ENCODE measurements at regions not wholly inside any gene's neighbourhood (a gene's known extent, or its start where the extent isn't known, plus 50 kb on each side); places are given as distances from the start of the nearest gene placed in this dataset.

DNA sequence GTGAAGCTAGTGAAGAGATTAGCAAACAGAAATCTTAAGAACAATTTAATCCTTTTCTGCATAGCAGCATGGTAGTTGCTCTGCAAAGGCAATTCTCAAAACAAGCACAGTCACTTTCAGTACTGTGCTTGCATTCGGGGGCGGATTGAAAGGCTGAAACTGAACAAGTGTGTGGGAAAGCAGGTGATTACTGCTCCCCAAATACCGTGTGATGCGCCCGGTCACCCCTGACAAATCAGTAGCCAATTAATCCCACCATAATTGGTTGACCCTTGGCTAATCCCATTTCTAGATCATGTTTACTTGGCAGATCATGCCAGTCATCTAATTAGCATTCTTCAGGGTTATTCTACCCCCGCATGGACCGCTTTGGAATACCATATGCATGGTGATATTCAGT, 76.5 kb upstream of the ADRB1 start:
- DNase-seq (ENCODE audit: low read depth in 2 of 2): no peak

DNA sequence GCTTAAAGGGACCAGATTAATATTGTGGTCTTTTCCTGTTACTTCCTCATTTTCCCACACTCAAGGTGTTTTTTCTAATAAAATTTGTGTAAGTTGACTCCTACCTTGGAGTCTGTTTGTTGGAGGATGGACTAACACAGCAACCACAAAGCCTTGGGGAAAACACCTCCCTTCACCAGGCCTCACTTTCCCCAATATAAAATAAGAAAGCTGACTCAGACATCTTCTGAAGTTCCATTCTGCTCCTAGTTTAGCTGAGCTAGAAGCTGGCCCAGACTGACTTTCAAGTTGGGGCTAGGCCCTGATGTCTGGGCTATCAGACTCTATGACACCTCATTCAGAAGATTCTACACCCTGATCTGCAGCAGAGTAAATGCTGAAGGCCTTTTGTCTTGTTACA, 73.0 kb upstream of the ADRB1 start:
- DNase-seq (ENCODE audit: low read depth in 2 of 2): no peak

DNA sequence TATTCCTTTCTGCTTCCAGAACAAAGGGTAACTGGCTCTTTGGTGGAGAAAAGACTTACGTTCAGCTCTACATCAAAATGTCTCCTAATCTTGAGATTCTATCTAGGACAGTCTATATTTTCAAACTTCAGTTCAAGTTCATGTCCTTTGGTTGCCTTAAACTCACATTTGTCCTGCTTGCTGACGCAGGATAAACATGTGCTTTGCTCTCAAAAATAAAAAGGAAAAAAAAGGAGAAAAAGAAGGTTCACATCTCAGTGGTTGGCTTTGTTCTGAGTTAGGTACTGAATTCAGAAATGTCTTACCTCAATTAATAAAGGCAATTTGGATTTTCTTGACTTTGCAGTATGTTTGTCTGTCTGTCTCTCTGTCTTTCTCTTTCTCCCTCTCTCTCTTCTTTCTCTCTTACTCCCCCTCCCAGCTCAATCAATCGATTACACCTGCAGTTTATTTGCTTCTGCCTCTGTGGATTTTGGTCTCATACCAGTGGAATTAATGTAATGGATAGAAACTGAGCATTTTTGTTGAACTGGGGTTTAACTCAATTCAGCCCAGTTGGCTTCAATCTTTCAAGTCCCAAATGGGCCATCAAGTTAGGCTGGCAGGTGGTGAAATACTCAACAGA, 72.2 kb upstream of the ADRB1 start:
- no peak for DNase-seq (ENCODE audit: low read depth in 2 of 2)

DNA sequence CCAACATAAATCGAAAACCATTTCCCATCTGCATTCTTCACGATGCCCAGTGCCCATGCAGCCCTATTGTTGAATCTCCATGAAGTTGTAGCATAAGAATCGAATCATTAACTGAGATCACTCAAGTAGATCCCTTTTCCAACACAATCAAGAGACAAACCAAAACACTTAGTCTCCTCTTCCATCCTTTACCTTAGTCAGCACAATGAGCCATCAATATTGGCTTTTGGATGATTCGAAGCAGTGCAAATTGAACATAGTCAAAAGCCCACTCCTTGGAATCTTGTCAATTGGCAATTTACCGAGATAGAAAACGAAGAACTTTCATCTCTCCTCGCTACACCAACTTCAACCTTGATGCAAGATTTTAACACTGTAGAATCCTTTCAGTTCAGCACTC, 66.5 kb upstream of the ADRB1 start:
- DNase-seq (ENCODE audit: low read depth in 2 of 2): no peak

DNA sequence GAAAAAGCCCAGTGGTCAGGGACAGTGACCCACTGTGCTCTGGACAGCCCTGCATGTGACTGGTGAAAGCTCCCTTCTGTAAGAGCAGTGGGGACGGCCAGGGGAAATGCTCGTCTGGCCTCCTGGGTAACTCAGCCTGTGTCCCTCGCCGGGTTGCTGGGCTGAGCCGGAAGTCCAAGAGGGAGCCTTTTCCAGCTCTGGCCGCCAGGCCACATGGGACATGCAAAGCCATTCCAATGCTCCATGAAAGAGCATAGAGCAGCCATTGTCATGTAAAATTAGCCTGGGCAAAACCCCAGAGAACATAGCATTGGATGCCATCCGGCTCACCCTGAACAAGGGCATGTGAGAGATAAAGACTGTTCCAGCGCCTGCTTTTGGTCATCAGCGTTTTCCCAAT, 64.9 kb upstream of the ADRB1 start:
- no peak for DNase-seq (ENCODE audit: low read depth in 2 of 2)

DNA sequence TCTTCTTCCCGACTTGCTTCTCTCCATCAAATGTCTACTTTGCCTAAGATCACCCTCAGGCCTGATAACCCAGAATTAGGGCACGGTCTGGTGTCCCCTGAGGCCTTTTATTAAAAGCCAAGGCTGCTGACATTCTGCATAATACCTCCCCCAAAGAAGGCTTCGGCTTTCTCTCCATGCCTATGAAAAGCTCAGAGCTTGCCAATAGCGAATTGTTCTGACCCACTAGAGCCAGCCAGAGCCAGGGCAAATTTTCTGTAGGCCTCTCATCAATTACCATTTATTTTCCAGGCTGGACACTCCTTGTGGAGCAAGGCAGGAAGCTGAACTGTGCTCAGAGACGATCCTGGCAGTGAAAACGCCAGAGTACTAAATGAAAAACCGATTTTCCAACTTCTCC, 64.3 kb upstream of the ADRB1 start:
- no peak for DNase-seq (ENCODE audit: low read depth in 2 of 2)

DNA sequence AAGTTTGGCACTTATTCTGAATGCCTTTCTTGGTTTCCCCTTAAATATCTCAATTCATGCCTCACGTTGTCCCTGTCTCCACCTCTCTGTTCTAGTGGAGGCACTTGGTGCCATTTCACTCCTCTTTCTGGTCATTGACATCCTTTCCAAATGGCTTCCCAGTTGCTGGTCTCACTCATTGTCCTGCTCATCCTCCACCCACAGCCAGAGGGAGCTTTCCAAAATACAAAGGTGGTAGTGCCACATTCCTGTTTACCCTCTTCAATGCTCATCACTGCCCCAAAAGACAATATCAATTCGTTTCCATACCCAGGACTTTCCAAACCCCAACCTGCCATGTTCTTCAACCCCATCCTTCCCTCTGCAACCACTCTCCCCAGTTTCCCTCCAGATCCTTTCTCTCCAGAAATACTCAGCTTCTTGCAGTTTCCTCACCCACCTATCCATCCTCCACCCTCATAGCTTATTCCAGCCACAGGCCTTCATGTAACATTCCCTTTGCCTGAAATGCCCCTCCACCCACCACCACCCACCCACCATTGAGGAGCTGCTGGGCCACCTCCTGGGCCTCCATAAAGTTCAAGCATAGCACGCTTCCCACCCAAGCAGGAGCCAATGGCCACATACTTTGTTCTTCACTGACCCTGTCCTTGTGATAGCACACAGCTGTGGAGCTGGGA, 63.1 kb upstream of the ADRB1 start:
- DNase-seq (ENCODE audit: low read depth in 2 of 2): no peak

DNA sequence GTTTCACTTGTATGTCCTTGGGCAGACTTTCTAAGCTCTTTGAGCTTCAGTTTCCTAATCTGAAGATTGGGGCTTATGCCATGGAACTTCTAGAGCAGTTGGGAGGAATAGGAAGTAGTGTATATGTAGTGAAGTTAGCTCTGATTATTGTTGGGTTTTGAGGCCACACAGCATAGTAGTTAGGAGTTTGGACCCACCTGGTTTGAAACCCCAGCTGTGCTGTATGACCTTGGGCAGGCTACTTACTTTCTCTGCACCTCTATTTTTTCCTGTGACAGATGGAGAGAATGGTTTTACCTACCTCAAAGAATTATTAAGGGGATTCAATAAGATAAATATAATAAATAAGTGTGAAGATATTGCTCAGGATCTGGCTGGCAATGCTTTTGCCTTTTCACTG, 61.4 kb upstream of the ADRB1 start:
- DNase-seq (ENCODE audit: low read depth in 2 of 2): no peak

- DNase-seq (ENCODE audit: low read depth in 2 of 2): no peak
Observed at GRCh38 chr10:113982769-113983168, 60.9 kb upstream of the ADRB1 start.

DNA sequence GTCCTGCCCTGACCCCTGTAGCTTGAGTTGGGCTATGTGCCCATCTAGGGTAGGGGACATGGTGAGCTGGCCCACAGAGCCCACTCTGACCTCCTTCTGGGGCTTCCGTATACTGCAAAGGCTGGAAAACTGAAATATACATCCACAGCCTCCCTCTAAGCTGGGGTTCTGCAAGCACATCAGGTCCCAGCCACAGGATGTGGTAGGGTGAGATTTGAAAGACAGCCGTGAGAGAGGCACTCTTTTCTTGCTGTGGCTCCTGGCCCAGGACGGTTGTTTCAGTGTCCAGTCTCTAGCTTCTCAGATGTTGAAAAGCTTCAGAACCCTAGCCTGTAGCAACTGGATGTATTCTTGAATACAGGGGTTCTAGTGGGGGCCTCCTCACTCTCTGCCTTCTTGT, 60.1 kb upstream of the ADRB1 start:
- DNase-seq (ENCODE audit: low read depth in 2 of 2): no peak

DNA sequence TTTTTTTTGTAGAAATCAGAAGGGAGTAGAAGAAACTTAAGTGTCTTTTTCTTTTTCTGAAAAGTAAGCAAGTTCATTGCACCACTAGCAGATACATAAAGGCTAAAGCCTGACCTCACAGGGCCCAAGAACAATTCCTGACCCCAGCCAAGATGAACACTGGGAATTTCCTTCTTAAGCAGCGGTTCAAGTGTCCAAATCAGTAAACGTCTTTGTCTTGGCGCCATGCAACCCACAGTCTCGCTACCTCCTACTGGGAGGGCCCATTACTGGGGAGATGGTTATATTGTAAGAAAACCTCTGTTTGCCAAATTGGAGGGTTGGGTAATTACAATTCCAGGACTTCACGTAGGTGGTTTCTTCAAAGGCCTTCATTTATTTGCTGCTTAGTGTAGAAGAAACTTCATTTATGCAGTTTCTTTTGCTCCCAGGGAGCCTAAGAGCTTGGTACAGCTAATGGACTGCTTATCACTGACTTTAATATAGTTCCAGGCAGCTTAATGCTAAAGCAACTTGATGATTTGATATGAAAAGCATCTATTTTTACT, 58.3 kb upstream of the ADRB1 start:
- no peak for DNase-seq (ENCODE audit: low read depth in 2 of 2)

- no peak for DNase-seq (ENCODE audit: low read depth in 2 of 2)
Observed at GRCh38 chr10:113986316-113986715, 57.4 kb upstream of the ADRB1 start.

DNA sequence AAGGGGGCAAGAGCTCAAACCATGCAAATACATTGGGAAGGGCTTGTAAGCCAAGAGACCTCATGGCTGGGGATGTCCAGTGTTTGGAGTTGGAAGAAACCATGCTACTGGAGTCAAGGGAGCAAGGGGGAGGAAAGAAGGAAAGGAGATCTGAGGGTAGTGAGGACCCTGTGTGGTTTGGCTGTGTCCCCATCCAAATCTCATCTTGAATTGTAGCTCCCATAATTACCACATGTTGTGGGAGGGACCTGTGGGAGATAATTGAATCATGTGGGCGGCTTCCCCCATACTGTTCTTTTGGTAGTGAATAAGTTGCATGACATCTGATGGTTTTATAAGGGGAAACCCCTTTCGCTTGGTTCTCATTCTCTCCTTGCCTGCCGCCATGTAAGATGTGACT, 56.5 kb upstream of the ADRB1 start:
- no peak for DNase-seq (ENCODE audit: low read depth in 2 of 2)

DNA sequence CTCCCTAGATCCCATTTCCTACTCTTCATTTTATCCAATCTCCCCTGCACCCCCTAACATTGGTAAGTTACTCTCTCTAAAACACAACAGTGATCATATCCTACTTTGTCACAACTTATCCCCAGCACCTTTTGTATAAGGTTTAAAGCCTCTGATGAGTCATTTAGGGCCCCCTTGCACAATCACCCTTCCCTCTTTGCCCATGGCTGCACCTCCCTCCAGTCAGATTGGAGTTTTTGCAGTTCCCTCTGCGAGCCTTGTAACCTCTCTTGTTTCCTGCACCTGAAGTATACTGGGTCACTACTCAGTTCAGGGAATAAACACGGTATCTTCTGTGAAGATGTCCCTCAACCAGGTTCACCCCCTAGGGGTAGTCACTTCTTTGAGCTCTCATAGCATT, 55.9 kb upstream of the ADRB1 start:
- no peak for DNase-seq (ENCODE audit: low read depth in 2 of 2)

- DNase-seq (ENCODE audit: low read depth in 2 of 2): no peak
Observed at GRCh38 chr10:113988535-113988934, 55.1 kb upstream of the ADRB1 start.

DNA sequence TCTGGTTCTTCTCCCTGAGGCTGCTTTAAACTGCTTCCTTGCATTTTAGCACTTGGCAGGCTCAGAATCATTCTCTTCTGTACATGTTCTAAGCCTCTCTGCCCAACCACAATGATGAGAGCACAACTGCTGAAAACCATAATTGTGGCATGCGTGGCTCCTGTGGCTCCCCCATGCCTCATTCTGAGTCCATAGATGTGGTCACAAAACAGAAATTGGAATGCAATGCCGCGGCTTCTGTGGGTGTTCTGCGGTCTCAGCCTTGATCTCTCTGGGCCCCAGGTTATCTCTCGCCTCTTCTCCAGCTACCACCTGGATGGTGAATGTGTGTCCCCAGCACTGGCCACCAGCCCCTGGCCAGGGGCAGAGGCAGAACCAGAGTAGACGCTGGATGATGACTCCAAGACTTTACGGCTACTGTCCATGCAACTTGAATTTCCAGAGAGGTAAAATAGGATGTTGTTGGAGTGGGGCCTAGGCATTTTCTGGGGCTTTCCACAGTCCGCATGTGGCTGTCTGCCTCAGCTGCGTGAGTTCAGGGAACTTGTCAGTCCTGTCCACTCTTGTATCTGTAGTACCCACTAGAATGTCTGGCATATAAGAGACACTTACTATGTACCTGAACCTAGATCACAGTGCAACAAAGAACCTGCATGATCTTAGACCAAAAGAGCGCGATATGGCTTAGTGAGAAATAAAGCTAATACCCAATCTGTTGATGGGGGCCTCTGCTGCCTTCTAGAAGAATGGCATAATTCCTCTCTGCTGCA, 52.4 kb upstream of the ADRB1 start:
- DNase-seq (ENCODE audit: low read depth in 2 of 2): peak; percentile 34 to 48

GRCh38 chr10:113992471-113993011, 51.1 kb upstream of the ADRB1 start:
- DNase-seq (ENCODE audit: low read depth in 2 of 2): no peak

- DNase-seq (ENCODE audit: low read depth in 2 of 2): no peak
Observed at GRCh38 chr10:113993489-113993991, 50.1 kb upstream of the ADRB1 start.

Measured in stimulated activated CD8-positive, alpha-beta memory T cell treated with anti-CD3 and anti-CD28 coated beads, Interleukin-15, amount 100 ng/mL, for 48 hours (primary cell).